GM18517 (cell line): ENCODE measurements at regions not wholly inside any gene's neighbourhood (a gene's known extent, or its start where the extent isn't known, plus 50 kb on each side); places are given as distances from the start of the nearest gene placed in this dataset.

ENCODE experiments used
- ATAC-seq: cut with Tn5 transposase; IDR thresholded peaks from one replicate; pipeline ENCODE4 v1.9.1; 2021; ENCODE audit warnings: mild to moderate bottlenecking, moderate library complexity; ENCODE audit not compliant: unreplicated experiment

- ATAC-seq, result no peak
Observed at GRCh38 chr9:88657893-88658292, 122.9 kb downstream of the NXNL2 start.

- no peak for ATAC-seq
Observed at GRCh38 chr9:88658311-88658822, 123.4 kb downstream of the NXNL2 start.

GRCh38 chr9:88659126-88659525 lies 124.1 kb downstream of the NXNL2 start:
- no peak for ATAC-seq

- no peak for ATAC-seq
Observed at GRCh38 chr9:88660611-88661010, 125.6 kb downstream of the NXNL2 start.

GRCh38 chr9:88661759-88662158 lies 126.8 kb downstream of the NXNL2 start:
- no peak for ATAC-seq

GRCh38 chr9:88663771-88664419 lies 128.9 kb downstream of the NXNL2 start:
- no peak for ATAC-seq

- no peak for ATAC-seq
Observed at GRCh38 chr9:88664773-88665172, 129.8 kb downstream of the NXNL2 start.

GRCh38 chr9:88672874-88673689 lies 138.1 kb downstream of the NXNL2 start:
- no peak for ATAC-seq

- ATAC-seq, result no peak
Observed at GRCh38 chr9:88673886-88674285, 138.9 kb downstream of the NXNL2 start.

GRCh38 chr9:88676644-88677043 lies 141.7 kb downstream of the NXNL2 start:
- ATAC-seq, result no peak

- no peak for ATAC-seq
Observed at GRCh38 chr9:88678008-88678407, 143.0 kb downstream of the NXNL2 start.

- ATAC-seq, result no peak
Observed at GRCh38 chr9:88678431-88678830, 143.5 kb downstream of the NXNL2 start.

- no peak for ATAC-seq
Observed at GRCh38 chr9:88680041-88680440, 145.1 kb downstream of the NXNL2 start.

GRCh38 chr9:88680505-88681160 lies 145.7 kb downstream of the NXNL2 start:
- no peak for ATAC-seq

GRCh38 chr9:88681434-88681833 lies 146.5 kb downstream of the NXNL2 start:
- ATAC-seq, result no peak

- no peak for ATAC-seq
Observed at GRCh38 chr9:88682431-88682831, 147.5 kb downstream of the NXNL2 start.

- ATAC-seq, result no peak
Observed at GRCh38 chr9:88684046-88684445, 149.1 kb downstream of the NXNL2 start.

- ATAC-seq, result no peak
Observed at GRCh38 chr9:88684845-88685244, 149.9 kb downstream of the NXNL2 start.

GRCh38 chr9:88685966-88686365 lies 151.0 kb downstream of the NXNL2 start:
- ATAC-seq, result no peak

- ATAC-seq, result no peak
Observed at GRCh38 chr9:88689509-88690298, 154.7 kb downstream of the NXNL2 start.

- no peak for ATAC-seq
Observed at GRCh38 chr9:88690628-88691027, 155.7 kb downstream of the NXNL2 start.
